GM12891 (cell line): ENCODE measurements at regions not wholly inside any gene's neighbourhood (a gene's known extent, or its start where the extent isn't known, plus 50 kb on each side); places are given as distances from the start of the nearest gene placed in this dataset.

Source experiments
- PAX5 ChIP-seq: IDR thresholded peaks from 2 replicates; pipeline ENCODE4 v1.6.1; 2011; ENCODE audit warnings: low read length, moderate library complexity, mild to moderate bottlenecking; ENCODE audit not compliant: insufficient read depth, severe bottlenecking
- POLR2A ChIP-seq: IDR thresholded peaks from 2 replicates; pipeline ENCODE4 v1.6.1; 2011; ENCODE audit warnings: low read depth, low read length, control low read depth
- POLR2AphosphoS5 ChIP-seq: IDR thresholded peaks from 2 replicates; pipeline ENCODE4 v1.6.1; 2011; ENCODE audit warnings: low read depth, low read length, control low read depth
- SPI1 ChIP-seq: IDR thresholded peaks from 2 replicates; pipeline ENCODE4 v1.6.1; 2011; ENCODE audit warnings: low read depth, low read length, control low read depth
- TAF1 ChIP-seq: IDR thresholded peaks from 2 replicates; pipeline ENCODE4 v1.6.1; 2011; ENCODE audit warnings: low read depth, low read length, control low read depth

GRCh38 chr16:64121473-64121872 is 1000.4 kb downstream of the CDH11 start:
- TF ChIP-seq SPI1 (no peak), POLR2AphosphoS5 (no peak), TAF1 (no peak), POLR2A (no peak), PAX5 (no peak)
